Peyer's patch (tissue), 4 donors: ENCODE measurements at regions not wholly inside any gene's neighbourhood (a gene's known extent, or its start where the extent isn't known, plus 50 kb on each side); places are given as distances from the start of the nearest gene placed in this dataset.

ENCODE experiments used
- DNase-seq, 3 donors: peaks; one replicate each; pipeline ENCODE4 v3.0.0-alpha.2; 2017 to 2019
- H3K27ac ChIP-seq, 4 donors: fragments of 200-600 bp; sonication (generic); one replicate each; pipeline ENCODE4 v1.5.1; 2016 to 2019
- H3K27me3 ChIP-seq, 2 donors: fragments of 200-600 bp; sonication (generic); one replicate each; pipeline ENCODE4 v1.5.1; 2019
- H3K36me3 ChIP-seq, 3 donors: fragments of 200-600 bp; sonication (generic); one replicate each; pipeline ENCODE4 v1.5.1; 2016 to 2019
- H3K4me1 ChIP-seq, 4 donors: fragments of 200-600 bp; sonication (generic); one replicate each; pipeline ENCODE4 v1.5.1; 2016 to 2019
- H3K4me3 ChIP-seq, 4 donors: fragments of 200-600 bp; sonication (generic); 1 replicate in 3 of 4; 2 replicates in 1 of 4; pipeline ENCODE4 v1.5.1; 2016 to 2019; ENCODE audit warnings: mild to moderate bottlenecking in 1 of 4
- H3K9me3 ChIP-seq, 4 donors: fragments of 200-600 bp; sonication (generic); one replicate each; pipeline ENCODE4 v1.5.1; 2016 to 2019; ENCODE audit warnings: mild to moderate bottlenecking in 1 of 4
- POLR2A ChIP-seq, 2 donors: fragments of 450-650 bp; IDR thresholded peaks; one replicate each; pipeline ENCODE4 v1.5.1; 2017; ENCODE audit warnings: antibody characterized with exemption in 2 of 2, mild to moderate bottlenecking in 2 of 2, moderate library complexity in 2 of 2
- TF ChIP-seq, protein P1 (sequence below), 6 experiments: fragments of 450-650 bp in 4 of 6; fragments of 200-600 bp in 2 of 6; sonication (generic) in 1 of 6; IDR thresholded peaks; one replicate each; pipeline ENCODE4 v1.5.1; 2017 to 2019; ENCODE audit warnings: antibody characterized with exemption in 6 of 6, mild to moderate bottlenecking in 3 of 6, moderate library complexity in 1 of 6

DNA sequence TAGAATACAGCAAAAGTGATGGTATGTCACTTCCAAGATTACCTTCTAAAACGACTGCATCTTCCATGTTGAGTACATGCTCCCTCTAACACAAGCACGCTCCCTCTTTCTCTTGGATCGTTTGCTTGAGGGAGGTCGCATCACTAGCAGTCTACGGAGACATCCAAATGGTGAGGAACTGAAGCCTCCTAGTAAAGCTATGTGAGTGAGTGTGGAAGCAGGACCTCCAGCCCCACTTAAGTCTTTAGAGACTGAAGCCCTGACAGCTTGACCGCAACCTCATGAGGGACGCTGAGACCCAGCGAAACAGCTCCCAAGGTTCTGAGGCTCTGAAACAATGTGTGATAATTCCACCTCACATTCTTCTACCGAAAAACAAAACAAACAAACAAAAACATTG is 486.7 kb upstream of the GCFC2 start:
- Histone ChIP-seq H3K4me3 (no peak overlapping the region), H3K27ac (no peak overlapping the region), H3K9me3 (no peaks in the 10 kb centered on the region), H3K36me3 (no peaks in the 10 kb centered on the region), H3K4me1 (no peaks in the 10 kb centered on the region), H3K27me3 (no peaks in the 10 kb centered on the region)
- TF ChIP-seq, protein P1, sequence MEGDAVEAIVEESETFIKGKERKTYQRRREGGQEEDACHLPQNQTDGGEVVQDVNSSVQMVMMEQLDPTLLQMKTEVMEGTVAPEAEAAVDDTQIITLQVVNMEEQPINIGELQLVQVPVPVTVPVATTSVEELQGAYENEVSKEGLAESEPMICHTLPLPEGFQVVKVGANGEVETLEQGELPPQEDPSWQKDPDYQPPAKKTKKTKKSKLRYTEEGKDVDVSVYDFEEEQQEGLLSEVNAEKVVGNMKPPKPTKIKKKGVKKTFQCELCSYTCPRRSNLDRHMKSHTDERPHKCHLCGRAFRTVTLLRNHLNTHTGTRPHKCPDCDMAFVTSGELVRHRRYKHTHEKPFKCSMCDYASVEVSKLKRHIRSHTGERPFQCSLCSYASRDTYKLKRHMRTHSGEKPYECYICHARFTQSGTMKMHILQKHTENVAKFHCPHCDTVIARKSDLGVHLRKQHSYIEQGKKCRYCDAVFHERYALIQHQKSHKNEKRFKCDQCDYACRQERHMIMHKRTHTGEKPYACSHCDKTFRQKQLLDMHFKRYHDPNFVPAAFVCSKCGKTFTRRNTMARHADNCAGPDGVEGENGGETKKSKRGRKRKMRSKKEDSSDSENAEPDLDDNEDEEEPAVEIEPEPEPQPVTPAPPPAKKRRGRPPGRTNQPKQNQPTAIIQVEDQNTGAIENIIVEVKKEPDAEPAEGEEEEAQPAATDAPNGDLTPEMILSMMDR (IDR thresholded peaks at IDR 0.05): no peak
- no peak for TF ChIP-seq POLR2A (IDR thresholded peaks at IDR 0.05)
- no peak for DNase-seq

DNA sequence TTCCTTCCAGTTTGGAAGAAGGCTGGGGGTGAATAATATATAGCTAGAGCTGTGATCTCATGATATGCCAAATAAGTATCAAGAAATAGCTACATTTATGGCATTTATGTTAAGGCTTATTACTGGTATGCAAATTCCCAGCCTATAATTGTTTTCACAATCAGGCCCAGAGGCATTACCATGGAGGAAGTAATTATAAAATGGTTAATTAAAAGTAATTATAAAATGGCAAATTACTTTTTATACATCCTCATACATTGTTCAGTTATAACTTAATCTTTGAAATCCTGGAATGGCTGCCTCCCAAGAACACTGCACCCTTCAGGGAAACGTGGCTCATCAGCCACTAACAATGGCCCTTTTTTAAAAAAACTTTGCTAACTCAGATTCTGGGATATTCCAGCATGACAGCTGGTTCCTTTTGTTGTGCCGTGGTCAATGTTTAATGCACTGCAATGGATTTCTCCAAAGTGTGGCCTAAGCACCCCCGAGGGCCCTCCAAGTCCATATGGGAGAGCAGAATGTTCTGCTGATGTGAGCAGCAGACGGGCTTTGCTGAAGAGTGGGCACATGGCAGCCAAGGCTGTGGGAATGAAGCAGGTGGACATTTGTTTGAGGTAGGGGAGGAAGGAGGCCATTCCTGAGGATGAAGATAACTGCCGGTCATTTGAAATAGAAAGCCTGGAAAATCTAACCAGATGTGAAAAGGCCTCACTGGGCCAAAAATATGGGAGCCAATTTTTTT is 483.5 kb upstream of the GCFC2 start:
- no peaks in the 10 kb centered on the region for H3K9me3 ChIP-seq
- no peak overlapping the region for H3K27ac ChIP-seq
- no peaks in the 10 kb centered on the region for H3K27me3 ChIP-seq
- TF ChIP-seq POLR2A (IDR thresholded peaks at IDR 0.05): no peak
- TF ChIP-seq, protein P1 (IDR thresholded peaks at IDR 0.05): no peak
- H3K36me3 ChIP-seq: no peaks in the 10 kb centered on the region
- no peak for DNase-seq
- H3K4me3 ChIP-seq: no peak overlapping the region
- no peaks in the 10 kb centered on the region for H3K4me1 ChIP-seq

DNA sequence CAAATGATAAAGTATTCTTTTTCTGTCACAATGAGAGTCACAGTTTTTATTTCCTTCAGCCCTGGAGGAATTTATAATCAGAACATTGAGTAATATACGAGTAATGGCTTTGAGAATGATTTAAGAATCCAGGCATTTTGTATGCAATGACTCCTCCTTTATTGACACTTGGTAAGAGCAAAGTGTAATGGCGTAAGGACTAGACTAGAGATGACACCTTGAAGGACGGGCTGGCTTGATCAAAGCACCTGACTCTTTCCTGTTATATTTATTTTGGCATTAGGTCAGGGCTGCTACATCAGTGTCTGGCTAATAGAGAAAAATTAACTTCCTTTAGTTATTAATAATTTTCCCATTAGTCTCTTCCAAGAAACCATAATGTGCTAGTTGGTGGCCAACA is 482.4 kb upstream of the GCFC2 start:
- Histone ChIP-seq H3K9me3 (no peaks in the 10 kb centered on the region), H3K27me3 (no peaks in the 10 kb centered on the region), H3K27ac (no peak overlapping the region), H3K36me3 (no peaks in the 10 kb centered on the region), H3K4me3 (no peak overlapping the region), H3K4me1 (no peaks in the 10 kb centered on the region)
- DNase-seq: no peak
- TF ChIP-seq, protein P1 (IDR thresholded peaks at IDR 0.05): no peak
- no peak for TF ChIP-seq POLR2A (IDR thresholded peaks at IDR 0.05)

DNA sequence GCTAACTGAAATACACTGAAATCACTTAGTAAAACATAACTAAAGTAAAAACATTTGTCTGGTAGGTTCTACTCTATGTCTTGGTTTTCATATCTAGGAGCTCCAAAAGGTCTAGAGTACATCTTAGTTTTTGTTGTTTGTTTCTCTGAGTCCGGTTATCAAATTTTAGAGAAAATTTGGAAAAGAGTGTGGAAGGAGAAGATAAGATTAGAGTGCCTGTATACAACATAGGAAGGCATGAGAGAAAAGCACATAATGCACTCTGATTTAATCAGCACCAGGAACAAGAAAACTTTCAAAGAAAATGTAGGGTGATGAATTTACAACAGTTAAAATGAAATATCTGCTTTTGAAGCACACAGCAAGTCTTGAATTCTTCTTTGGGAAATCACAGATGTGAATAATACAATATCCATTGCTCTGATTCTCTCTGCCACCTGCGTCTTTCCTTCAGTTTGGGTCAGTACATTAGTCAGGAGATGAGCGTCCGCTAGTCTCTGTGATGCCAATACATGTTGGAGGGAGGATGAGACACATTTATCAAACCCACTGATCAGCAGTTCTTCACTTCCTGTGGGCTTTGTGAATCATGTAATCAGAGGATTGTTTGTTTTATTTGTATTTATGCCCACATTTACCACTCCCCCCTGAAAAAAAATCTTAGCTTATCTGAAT is 477.8 kb upstream of the GCFC2 start:
- Histone ChIP-seq H3K36me3 (no peaks in the 10 kb centered on the region), H3K9me3 (no peaks in the 10 kb centered on the region), H3K27me3 (no peaks in the 10 kb centered on the region), H3K4me3 (no peak overlapping the region), H3K27ac (no peak overlapping the region), H3K4me1 (no peaks in the 10 kb centered on the region)
- DNase-seq: no peak
- no peak for TF ChIP-seq POLR2A (IDR thresholded peaks at IDR 0.05)
- TF ChIP-seq, protein P1 (IDR thresholded peaks at IDR 0.05): no peak

DNA sequence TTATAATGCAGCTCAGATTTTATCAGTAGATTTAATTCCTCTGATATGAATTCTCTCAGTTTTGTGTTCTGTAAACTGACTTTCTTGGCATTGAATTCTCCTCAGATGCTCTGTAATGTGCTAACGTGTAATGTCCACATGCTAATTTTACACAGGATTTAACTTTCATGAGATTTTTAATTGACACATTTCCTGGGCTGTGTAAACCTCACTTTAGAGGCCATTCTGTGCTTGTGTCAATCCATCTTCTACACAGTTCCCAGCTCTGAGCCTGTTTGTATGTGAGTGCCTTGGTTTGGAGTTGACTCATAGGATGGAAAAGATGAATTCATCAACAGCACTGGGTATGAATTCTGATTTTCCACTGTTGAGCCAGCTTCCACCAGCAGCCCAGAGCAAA is 476.7 kb upstream of the GCFC2 start:
- H3K36me3 ChIP-seq: no peaks in the 10 kb centered on the region
- no peaks in the 10 kb centered on the region for H3K27me3 ChIP-seq
- H3K4me1 ChIP-seq: no peaks in the 10 kb centered on the region
- TF ChIP-seq, protein P1 (IDR thresholded peaks at IDR 0.05): no peak
- TF ChIP-seq POLR2A (IDR thresholded peaks at IDR 0.05): no peak
- no peak for DNase-seq
- H3K9me3 ChIP-seq: no peaks in the 10 kb centered on the region
- no peak overlapping the region for H3K4me3 ChIP-seq
- H3K27ac ChIP-seq: no peak overlapping the region
